ENCODE measurements at regions not wholly inside any gene's neighbourhood (a gene's known extent, or its start where the extent isn't known, plus 50 kb on each side); places are given as distances from the start of the nearest gene placed in this dataset.
A peak's percentile ranks its signal among the peaks of the same experiment; 100 is the strongest.

GRCh38 chr2:239540174-239540573, 139.4 kb upstream of the HDAC4 start:
- H3K4me1 Mint-ChIP-seq (ENCODE audit: low read depth, unreplicated experiment): peaks cover 4% of the 10 kb centered on the region

DNA sequence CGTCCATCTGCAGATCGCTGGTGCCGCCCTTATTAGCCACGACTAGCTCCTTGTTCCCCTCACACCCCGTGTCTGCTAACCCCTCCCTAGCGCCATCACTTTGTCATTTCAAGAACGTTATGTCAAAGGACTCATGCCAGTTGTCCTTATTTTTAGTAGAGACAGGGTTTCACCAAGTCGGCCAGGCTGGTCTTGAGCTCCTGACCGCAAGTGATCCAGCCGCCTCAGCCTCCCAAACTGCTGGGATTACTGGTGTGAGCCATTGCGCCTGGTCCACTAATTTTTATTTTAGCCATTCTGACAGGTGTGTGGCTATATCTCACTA, 138.9 kb upstream of the HDAC4 start:
- H3K27ac Mint-ChIP-seq (ENCODE audit: unreplicated experiment): no peak overlapping the region
- TF ChIP-seq, protein P1, sequence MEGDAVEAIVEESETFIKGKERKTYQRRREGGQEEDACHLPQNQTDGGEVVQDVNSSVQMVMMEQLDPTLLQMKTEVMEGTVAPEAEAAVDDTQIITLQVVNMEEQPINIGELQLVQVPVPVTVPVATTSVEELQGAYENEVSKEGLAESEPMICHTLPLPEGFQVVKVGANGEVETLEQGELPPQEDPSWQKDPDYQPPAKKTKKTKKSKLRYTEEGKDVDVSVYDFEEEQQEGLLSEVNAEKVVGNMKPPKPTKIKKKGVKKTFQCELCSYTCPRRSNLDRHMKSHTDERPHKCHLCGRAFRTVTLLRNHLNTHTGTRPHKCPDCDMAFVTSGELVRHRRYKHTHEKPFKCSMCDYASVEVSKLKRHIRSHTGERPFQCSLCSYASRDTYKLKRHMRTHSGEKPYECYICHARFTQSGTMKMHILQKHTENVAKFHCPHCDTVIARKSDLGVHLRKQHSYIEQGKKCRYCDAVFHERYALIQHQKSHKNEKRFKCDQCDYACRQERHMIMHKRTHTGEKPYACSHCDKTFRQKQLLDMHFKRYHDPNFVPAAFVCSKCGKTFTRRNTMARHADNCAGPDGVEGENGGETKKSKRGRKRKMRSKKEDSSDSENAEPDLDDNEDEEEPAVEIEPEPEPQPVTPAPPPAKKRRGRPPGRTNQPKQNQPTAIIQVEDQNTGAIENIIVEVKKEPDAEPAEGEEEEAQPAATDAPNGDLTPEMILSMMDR (IDR thresholded peaks at IDR 0.05; ENCODE audit: partially characterized antibody, unreplicated experiment): no peak
- no peaks in the 10 kb centered on the region for H3K36me3 Mint-ChIP-seq (ENCODE audit: unreplicated experiment)
- H3K4me1 Mint-ChIP-seq (ENCODE audit: low read depth, unreplicated experiment): peaks cover 4% of the 10 kb centered on the region
- peaks cover 2% of the 10 kb centered on the region for H3K27me3 Mint-ChIP-seq (ENCODE audit: unreplicated experiment)
- H3K9me3 Mint-ChIP-seq (ENCODE audit: unreplicated experiment): peaks cover 7% of the 10 kb centered on the region
- H3K4me3 Mint-ChIP-seq (ENCODE audit: unreplicated experiment): no peak overlapping the region
- no peak for DNase-seq

More at GRCh38 chr2:239540174-239540573, 139.4 kb upstream of the HDAC4 start:
- no peaks in the 10 kb centered on the region for H3K36me3 Mint-ChIP-seq (ENCODE audit: unreplicated experiment)
- H3K4me3 Mint-ChIP-seq (ENCODE audit: unreplicated experiment): no peak overlapping the region
- peak; percentile 2 for DNase-seq
- H3K27ac Mint-ChIP-seq (ENCODE audit: unreplicated experiment): no peak overlapping the region
- TF ChIP-seq, protein P1 (IDR thresholded peaks at IDR 0.05; ENCODE audit: partially characterized antibody, unreplicated experiment): no peak
- peaks cover 7% of the 10 kb centered on the region for H3K9me3 Mint-ChIP-seq (ENCODE audit: unreplicated experiment)
- H3K27me3 Mint-ChIP-seq (ENCODE audit: unreplicated experiment): peaks cover 2% of the 10 kb centered on the region

DNA sequence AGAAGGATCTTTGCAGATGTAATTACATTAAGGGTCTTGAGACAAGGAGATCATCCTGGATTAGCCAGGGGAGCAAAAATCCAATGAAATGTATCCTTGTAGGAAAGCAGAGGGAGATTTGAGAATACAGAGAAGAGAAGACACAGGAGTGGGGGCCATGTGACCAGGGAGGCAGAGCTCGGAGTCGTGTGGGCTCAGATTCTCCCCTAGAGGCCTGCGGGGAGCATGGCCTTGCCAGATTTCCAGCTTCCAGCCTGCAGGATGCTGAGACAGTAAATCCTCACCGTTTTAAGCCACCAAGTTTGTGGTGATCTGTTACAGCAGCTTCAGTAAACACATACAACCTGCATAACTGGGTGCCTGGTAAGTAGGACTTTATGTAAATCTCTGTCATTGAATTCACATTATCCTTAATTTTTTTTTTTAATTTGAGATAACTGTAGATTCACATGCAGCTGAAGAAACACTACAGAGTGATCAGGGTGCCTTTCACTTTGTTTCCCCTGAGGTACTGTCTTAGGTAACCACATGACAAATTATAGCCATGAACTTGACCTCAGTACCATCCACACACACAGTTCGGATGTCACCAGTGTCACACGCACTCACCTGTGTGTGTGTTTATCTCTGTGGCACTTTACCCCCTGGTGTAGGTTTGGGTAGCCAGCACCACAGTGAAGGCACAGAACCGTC, 138.4 kb upstream of the HDAC4 start:
- H3K4me3 Mint-ChIP-seq (ENCODE audit: unreplicated experiment): no peak overlapping the region
- peaks cover 4% of the 10 kb centered on the region for H3K4me1 Mint-ChIP-seq (ENCODE audit: low read depth, unreplicated experiment)
- no peak overlapping the region for H3K27ac Mint-ChIP-seq (ENCODE audit: unreplicated experiment)
- no peak for DNase-seq
- peaks cover 7% of the 10 kb centered on the region for H3K9me3 Mint-ChIP-seq (ENCODE audit: unreplicated experiment)
- TF ChIP-seq, protein P1 (IDR thresholded peaks at IDR 0.05; ENCODE audit: partially characterized antibody, unreplicated experiment): no peak
- no peaks in the 10 kb centered on the region for H3K36me3 Mint-ChIP-seq (ENCODE audit: unreplicated experiment)
- peaks cover 4% of the 10 kb centered on the region for H3K27me3 Mint-ChIP-seq (ENCODE audit: unreplicated experiment)

- peak; percentile 8 for DNase-seq
- Mint-ChIP-seq H3K4me3 (ENCODE audit: unreplicated experiment) (no peak overlapping the region), H3K9me3 (ENCODE audit: unreplicated experiment) (peaks cover 7% of the 10 kb centered on the region), H3K27me3 (ENCODE audit: unreplicated experiment) (peaks cover 4% of the 10 kb centered on the region), H3K27ac (ENCODE audit: unreplicated experiment) (no peak overlapping the region), H3K4me1 (ENCODE audit: low read depth, unreplicated experiment) (peaks cover 5% of the 10 kb centered on the region), H3K36me3 (ENCODE audit: unreplicated experiment) (no peaks in the 10 kb centered on the region)
- TF ChIP-seq, protein P1 (IDR thresholded peaks at IDR 0.05; ENCODE audit: partially characterized antibody, unreplicated experiment): no peak
Observed at GRCh38 chr2:239538357-239539052, 137.7 kb upstream of the HDAC4 start.
